Naive thymus-derived CD4-positive, alpha-beta T cell (primary cell): ENCODE measurements at regions not wholly inside any gene's neighbourhood (a gene's known extent, or its start where the extent isn't known, plus 50 kb on each side); places are given as distances from the start of the nearest gene placed in this dataset.

Experiments
- ATAC-seq: fragments of 150-1000 bp; cut with Tn5 transposase; 2 replicates; pipeline ENCODE4 v1.10.0; 2021; ENCODE audit warnings: mild to moderate bottlenecking, moderate library complexity
- CTCF ChIA-PET: fragments of 350-600 bp; sonication (Branson Sonifier 250); formaldehyde crosslinking; loops from one replicate; lab custom pipeline; 2021; ENCODE audit warnings: antibody characterized with exemption; lab: Charles Lee
- POLR2A ChIA-PET: fragments of 350-600 bp; sonication (Branson Sonifier 250); formaldehyde crosslinking; loops from one replicate; lab custom pipeline; 2021; ENCODE audit warnings: antibody characterized with exemption, inconsistent platforms; lab: Charles Lee
- DNase-seq, 9 donors: peaks; one replicate each; pipeline versions ENCODE4 v3.0.0 to v3.0.0-alpha.2; 2020 to 2022; ENCODE audit warnings: mixed read lengths in 1 of 9
- H3K27ac ChIP-seq: one replicate; pipeline ENCODE4 v1.7.0; 2013; ENCODE audit warnings: mild to moderate bottlenecking, low read depth, low read length, moderate library complexity
- H3K27me3 ChIP-seq, 2 donors: one replicate each; pipeline ENCODE4 v1.7.0; 2013; ENCODE audit warnings: low read length in 2 of 2, mild to moderate bottlenecking in 2 of 2, moderate library complexity in 2 of 2; ENCODE audit not compliant: control insufficient read depth in 2 of 2, insufficient read depth in 2 of 2
- H3K36me3 ChIP-seq, 3 experiments: 1 replicate in 2 of 3; 2 replicates in 1 of 3; pipeline ENCODE4 v1.7.0; 2013; ENCODE audit warnings: low read length in 3 of 3, mild to moderate bottlenecking in 3 of 3, moderate library complexity in 1 of 3; ENCODE audit not compliant: insufficient read depth in 3 of 3, control insufficient read depth in 2 of 3
- H3K4me1 ChIP-seq, 2 donors: one replicate each; pipeline ENCODE4 v1.7.0; 2013; ENCODE audit warnings: low read length in 2 of 2, mild to moderate bottlenecking in 2 of 2, moderate library complexity in 1 of 2; ENCODE audit not compliant: control insufficient read depth in 2 of 2, insufficient read depth in 2 of 2
- H3K4me3 ChIP-seq: 2 replicates; pipeline ENCODE4 v1.7.0; 2013; ENCODE audit warnings: mild to moderate bottlenecking, low read length
- H3K9me3 ChIP-seq, 3 experiments: 1 replicate in 2 of 3; 2 replicates in 1 of 3; pipeline ENCODE4 v1.7.0; 2013; ENCODE audit warnings: low read length in 3 of 3; ENCODE audit not compliant: control insufficient read depth in 2 of 3
- H3K27ac Mint-ChIP-seq, 9 donors: one replicate each; pipeline ENCODE4 v1.8.0; 2020 to 2022; ENCODE audit warnings: mixed read lengths in 9 of 9, mild to moderate bottlenecking in 8 of 9, moderate library complexity in 5 of 9, inconsistent platforms in 2 of 9
- H3K27me3 Mint-ChIP-seq, 5 donors: one replicate each; pipeline ENCODE4 v1.8.0; 2021 to 2022; ENCODE audit warnings: mixed read lengths in 5 of 5, mild to moderate bottlenecking in 1 of 5
- H3K36me3 Mint-ChIP-seq, 5 donors: one replicate each; pipeline ENCODE4 v1.8.0; 2020 to 2022; ENCODE audit warnings: mixed read lengths in 5 of 5, mild to moderate bottlenecking in 3 of 5, inconsistent platforms in 1 of 5
- H3K4me1 Mint-ChIP-seq, 7 donors: one replicate each; pipeline ENCODE4 v1.8.0; 2020 to 2022; ENCODE audit warnings: mixed read lengths in 7 of 7, mild to moderate bottlenecking in 3 of 7, inconsistent platforms in 1 of 7
- H3K4me3 Mint-ChIP-seq, 10 donors: one replicate each; pipeline ENCODE4 v1.8.0; 2020 to 2022; ENCODE audit warnings: mild to moderate bottlenecking in 10 of 10, mixed read lengths in 10 of 10, moderate library complexity in 6 of 10, inconsistent platforms in 2 of 10
- H3K9me3 Mint-ChIP-seq, 11 donors: one replicate each; pipeline ENCODE4 v1.8.0; 2020 to 2022; ENCODE audit warnings: mixed read lengths in 11 of 11, mild to moderate bottlenecking in 4 of 11, inconsistent platforms in 1 of 11, moderate library complexity in 1 of 11
- intact Hi-C, 2 donors: fragments of 100-400 bp; cut with micrococcal nuclease; formaldehyde crosslinking; loops; one replicate each; pipeline ENCODE4 v1.15.1; 2023

GRCh38 chr3:187978433-187979011 is 175.4 kb upstream of the LPP start:
- Histone ChIP-seq H3K27me3 (no peaks in the 10 kb centered on the region), H3K4me3 (no peak overlapping the region), H3K36me3 (no peaks in the 10 kb centered on the region), H3K27ac (no peak overlapping the region), H3K9me3 (no peaks in the 10 kb centered on the region), H3K4me1 (peaks cover 40 to 43% of the 10 kb centered on the region in 2 donors)
- Mint-ChIP-seq H3K4me3 (peak overlapping the region in 2 of 10 donors; percentile 25 to 28), H3K27me3 (no peaks in the 10 kb centered on the region), H3K36me3 (peaks cover 0 to 11% (median 0%) of the 10 kb centered on the region in 5 donors), H3K4me1 (peaks cover 33 to 77% (median 65%) of the 10 kb centered on the region in 7 donors), H3K9me3 (peaks cover 0 to 5% (median 0%) of the 10 kb centered on the region in 11 donors), H3K27ac (peak overlapping the region; percentile 13 to 92 (median 75))
- ChIA-PET POLR2A (interaction anchor here (0.7 to 1.5 kb wide), 3 partner anchors 23 to 231 kb away, joined by 3 read pairs; no protein-coding TSS in a partner anchor), CTCF (interaction anchor here (0.6 kb wide), 1 partner anchor 975 kb away, joined by 5 read pairs; no protein-coding TSS in a partner anchor)
- intact Hi-C loops: loop anchor here (1.0 to 10.0 kb wide), 9 partner anchors 22 to 1169 kb away; partner anchors contain the start of gene BCL6 (in 1 of the 2)
- DNase-seq (no peak), ATAC-seq (no peak)

- intact Hi-C loops: loop anchor here (1.0 to 10.0 kb wide), 9 partner anchors 21 to 1168 kb away; partner anchors contain the start of gene BCL6 (in 1 of the 2)
- Histone ChIP-seq H3K9me3 (no peaks in the 10 kb centered on the region), H3K36me3 (no peaks in the 10 kb centered on the region), H3K4me3 (no peak overlapping the region), H3K27me3 (no peaks in the 10 kb centered on the region), H3K27ac (peak overlapping the region; percentile 50), H3K4me1 (peaks cover 37 to 38% of the 10 kb centered on the region in 2 donors)
- peak overlapping the region in 9 of 10 donors; percentile 1 to 65 (median 45) for H3K4me3 Mint-ChIP-seq
- ATAC-seq (peak; percentile 78), DNase-seq (peak in 7 of 9 donors; percentile 23 to 64 (median 52))
- H3K9me3 Mint-ChIP-seq: peaks cover 0 to 5% (median 0%) of the 10 kb centered on the region in 11 donors
- CTCF ChIA-PET: no interaction called here
- POLR2A ChIA-PET: interaction anchor here (0.7 to 1.5 kb wide), 2 partner anchors 24 to 29 kb away, joined by 3 read pairs; no protein-coding TSS in a partner anchor
- peak overlapping the region; percentile 1 to 92 (median 78) for H3K27ac Mint-ChIP-seq
- no peaks in the 10 kb centered on the region for H3K27me3 Mint-ChIP-seq
- H3K36me3 Mint-ChIP-seq: peaks cover 0 to 11% (median 0%) of the 10 kb centered on the region in 5 donors
- peaks cover 30 to 70% (median 57%) of the 10 kb centered on the region in 7 donors for H3K4me1 Mint-ChIP-seq
Measured at GRCh38 chr3:187979564-187979963, 174.4 kb upstream of the LPP start.

- intact Hi-C loops: no loop called here
- Mint-ChIP-seq H3K9me3 (peaks cover 0 to 8% (median 2%) of the 10 kb centered on the region in 11 donors), H3K4me1 (peaks cover 25 to 66% (median 47%) of the 10 kb centered on the region in 7 donors), H3K27ac (peak overlapping the region in 8 of 9 donors; percentile 74 to 93 (median 78)), H3K4me3 (no peak overlapping the region), H3K36me3 (peaks cover 0 to 11% (median 0%) of the 10 kb centered on the region in 5 donors), H3K27me3 (no peaks in the 10 kb centered on the region)
- no peaks in the 10 kb centered on the region for H3K9me3 ChIP-seq
- ATAC-seq: no peak
- no peaks in the 10 kb centered on the region for H3K27me3 ChIP-seq
- no peak overlapping the region for H3K4me3 ChIP-seq
- H3K36me3 ChIP-seq: no peaks in the 10 kb centered on the region
- H3K4me1 ChIP-seq: peaks cover 26 to 28% of the 10 kb centered on the region in 2 donors
- DNase-seq: no peak
- H3K27ac ChIP-seq: peak overlapping the region; percentile 50
- POLR2A ChIA-PET: no interaction called here
- CTCF ChIA-PET: no interaction called here
Measured at GRCh38 chr3:187980861-187981260, 173.1 kb upstream of the LPP start.

GRCh38 chr3:187982142-187982541 is 171.8 kb upstream of the LPP start:
- Histone ChIP-seq H3K9me3 (no peaks in the 10 kb centered on the region), H3K27ac (no peak overlapping the region), H3K36me3 (no peaks in the 10 kb centered on the region), H3K4me3 (no peak overlapping the region), H3K27me3 (no peaks in the 10 kb centered on the region), H3K4me1 (peaks cover 23 to 35% of the 10 kb centered on the region in 2 donors)
- ChIA-PET POLR2A (interaction anchor here (0.6 kb wide), 1 partner anchor 141 kb away, joined by 4 read pairs; no protein-coding TSS in a partner anchor), CTCF (interaction anchor here (0.5 to 0.9 kb wide), 2 partner anchors 13 to 27 kb away, joined by 3 to 4 read pairs; no protein-coding TSS in a partner anchor)
- Mint-ChIP-seq H3K4me1 (peaks cover 32 to 69% (median 51%) of the 10 kb centered on the region in 7 donors), H3K4me3 (no peak overlapping the region), H3K9me3 (peaks cover 0 to 7% (median 3%) of the 10 kb centered on the region in 11 donors), H3K27me3 (no peaks in the 10 kb centered on the region), H3K27ac (peak overlapping the region in 2 of 9 donors; percentile 9 to 73), H3K36me3 (peaks cover 0 to 5% (median 0%) of the 10 kb centered on the region in 5 donors)
- ATAC-seq (no peak), DNase-seq (no peak)
- intact Hi-C loops: no loop called here

GRCh38 chr3:187983484-187984124 is 170.4 kb upstream of the LPP start:
- Histone ChIP-seq H3K36me3 (no peaks in the 10 kb centered on the region), H3K9me3 (no peaks in the 10 kb centered on the region), H3K4me1 (peaks cover 20 to 41% of the 10 kb centered on the region in 2 donors), H3K4me3 (no peak overlapping the region), H3K27me3 (no peaks in the 10 kb centered on the region), H3K27ac (no peak overlapping the region)
- DNase-seq: no peak
- POLR2A ChIA-PET: interaction anchor here (1.3 kb wide), 1 partner anchor 10 kb away, joined by 5 read pairs; no protein-coding TSS in a partner anchor
- Mint-ChIP-seq H3K36me3 (peaks cover 0 to 5% (median 0%) of the 10 kb centered on the region in 5 donors), H3K4me3 (no peak overlapping the region), H3K4me1 (peaks cover 38 to 71% (median 55%) of the 10 kb centered on the region in 7 donors), H3K9me3 (peaks cover 0 to 5% (median 0%) of the 10 kb centered on the region in 11 donors), H3K27ac (no peak overlapping the region), H3K27me3 (no peaks in the 10 kb centered on the region)
- intact Hi-C loops: no loop called here
- CTCF ChIA-PET: interaction anchor here (1.2 kb wide), 1 partner anchor 344 kb away, joined by 3 read pairs; no protein-coding TSS in a partner anchor
- no peak for ATAC-seq

GRCh38 chr3:187985647-187986046 is 168.3 kb upstream of the LPP start:
- Mint-ChIP-seq H3K4me1 (peaks cover 30 to 57% (median 38%) of the 10 kb centered on the region in 7 donors), H3K27me3 (no peaks in the 10 kb centered on the region), H3K9me3 (peaks cover 0 to 5% (median 0%) of the 10 kb centered on the region in 11 donors), H3K36me3 (peaks cover 0 to 5% (median 0%) of the 10 kb centered on the region in 5 donors), H3K27ac (no peak overlapping the region), H3K4me3 (peak overlapping the region in 1 of 10 donors; percentile 20)
- Histone ChIP-seq H3K36me3 (no peaks in the 10 kb centered on the region), H3K4me1 (peaks cover 0 to 28% of the 10 kb centered on the region in 2 donors), H3K27ac (no peak overlapping the region), H3K27me3 (no peaks in the 10 kb centered on the region), H3K9me3 (no peaks in the 10 kb centered on the region), H3K4me3 (no peak overlapping the region)
- ATAC-seq: no peak
- DNase-seq: no peak
- intact Hi-C loops: no loop called here
- POLR2A ChIA-PET: interaction anchor here (0.8 kb wide), 1 partner anchor 181 kb away, joined by 3 read pairs; no protein-coding TSS in a partner anchor
- CTCF ChIA-PET: no interaction called here
